HepG2 (cell line): ENCODE measurements at regions not wholly inside any gene's neighbourhood (a gene's known extent, or its start where the extent isn't known, plus 50 kb on each side); places are given as distances from the start of the nearest gene placed in this dataset.

Experiments
- TARDBP ChIP-seq: sonication (generic); formaldehyde crosslinking; IDR thresholded peaks from 2 replicates; pipeline ENCODE4 v1.8.0; 2022; ENCODE audit warnings: mild to moderate bottlenecking, missing genetic modification reagents
- ZNF235 ChIP-seq: sonication (generic); formaldehyde crosslinking; IDR thresholded peaks from 2 replicates; pipeline ENCODE4 v1.8.1; 2023; ENCODE audit warnings: mild to moderate bottlenecking, missing genetic modification reagents, borderline replicate concordance
- TF ChIP-seq, protein P1 (sequence below): sonication (generic); formaldehyde crosslinking; IDR thresholded peaks from 2 replicates; pipeline ENCODE4 v1.4.0; 2020; ENCODE audit warnings: missing genetic modification reagents

DNA sequence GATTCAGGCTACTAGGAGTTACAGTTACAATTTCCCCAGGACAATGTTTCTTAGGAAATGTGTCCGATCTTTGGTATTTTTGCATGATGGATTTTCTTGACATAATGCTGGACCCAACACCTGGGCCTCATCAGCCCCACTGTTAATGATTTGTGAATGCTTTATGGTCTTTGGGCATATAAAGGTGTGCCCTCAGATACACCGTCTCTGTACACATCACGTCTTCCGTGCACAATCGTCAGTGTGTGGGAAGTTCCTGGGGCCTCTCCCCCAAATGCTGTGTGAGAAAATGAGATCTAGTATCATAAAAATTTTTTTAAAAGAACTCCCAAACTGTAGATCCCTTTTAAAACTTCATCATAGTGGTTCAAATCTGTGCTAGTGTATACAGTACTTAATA lies 373.2 kb upstream of the ID4 start:
- TF ChIP-seq TARDBP (CRISPR knock-in tag) = no peak
- TF ChIP-seq, protein P1, sequence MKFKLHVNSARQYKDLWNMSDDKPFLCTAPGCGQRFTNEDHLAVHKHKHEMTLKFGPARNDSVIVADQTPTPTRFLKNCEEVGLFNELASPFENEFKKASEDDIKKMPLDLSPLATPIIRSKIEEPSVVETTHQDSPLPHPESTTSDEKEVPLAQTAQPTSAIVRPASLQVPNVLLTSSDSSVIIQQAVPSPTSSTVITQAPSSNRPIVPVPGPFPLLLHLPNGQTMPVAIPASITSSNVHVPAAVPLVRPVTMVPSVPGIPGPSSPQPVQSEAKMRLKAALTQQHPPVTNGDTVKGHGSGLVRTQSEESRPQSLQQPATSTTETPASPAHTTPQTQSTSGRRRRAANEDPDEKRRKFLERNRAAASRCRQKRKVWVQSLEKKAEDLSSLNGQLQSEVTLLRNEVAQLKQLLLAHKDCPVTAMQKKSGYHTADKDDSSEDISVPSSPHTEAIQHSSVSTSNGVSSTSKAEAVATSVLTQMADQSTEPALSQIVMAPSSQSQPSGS (CRISPR knock-in tag) = no peak
- no peak for TF ChIP-seq ZNF235 (CRISPR knock-in tag)
